ENCODE measurements at regions not wholly inside any gene's neighbourhood (a gene's known extent, or its start where the extent isn't known, plus 50 kb on each side); places are given as distances from the start of the nearest gene placed in this dataset.

DNA sequence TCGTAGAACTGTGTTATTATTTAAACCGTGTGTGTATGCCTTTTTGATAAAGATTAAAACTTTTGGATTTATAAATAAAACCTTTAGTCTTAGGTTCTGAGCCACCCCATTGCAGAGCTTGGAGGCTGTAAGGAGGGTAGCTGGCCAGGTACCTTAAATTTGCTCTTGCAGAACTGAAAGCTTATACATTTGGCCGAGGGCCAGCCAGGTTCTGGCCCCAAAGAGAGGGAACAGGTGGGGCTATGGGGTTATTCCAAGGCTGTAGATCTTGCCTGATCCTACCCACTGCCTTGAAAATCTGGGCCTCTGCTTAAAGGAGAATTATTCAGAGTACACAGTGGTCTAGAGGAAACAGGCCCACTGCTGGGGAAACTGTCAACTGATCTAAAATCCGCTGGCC lies 59.6 kb downstream of the CAMK2N1 start:
- TF ChIP-seq, protein P1, sequence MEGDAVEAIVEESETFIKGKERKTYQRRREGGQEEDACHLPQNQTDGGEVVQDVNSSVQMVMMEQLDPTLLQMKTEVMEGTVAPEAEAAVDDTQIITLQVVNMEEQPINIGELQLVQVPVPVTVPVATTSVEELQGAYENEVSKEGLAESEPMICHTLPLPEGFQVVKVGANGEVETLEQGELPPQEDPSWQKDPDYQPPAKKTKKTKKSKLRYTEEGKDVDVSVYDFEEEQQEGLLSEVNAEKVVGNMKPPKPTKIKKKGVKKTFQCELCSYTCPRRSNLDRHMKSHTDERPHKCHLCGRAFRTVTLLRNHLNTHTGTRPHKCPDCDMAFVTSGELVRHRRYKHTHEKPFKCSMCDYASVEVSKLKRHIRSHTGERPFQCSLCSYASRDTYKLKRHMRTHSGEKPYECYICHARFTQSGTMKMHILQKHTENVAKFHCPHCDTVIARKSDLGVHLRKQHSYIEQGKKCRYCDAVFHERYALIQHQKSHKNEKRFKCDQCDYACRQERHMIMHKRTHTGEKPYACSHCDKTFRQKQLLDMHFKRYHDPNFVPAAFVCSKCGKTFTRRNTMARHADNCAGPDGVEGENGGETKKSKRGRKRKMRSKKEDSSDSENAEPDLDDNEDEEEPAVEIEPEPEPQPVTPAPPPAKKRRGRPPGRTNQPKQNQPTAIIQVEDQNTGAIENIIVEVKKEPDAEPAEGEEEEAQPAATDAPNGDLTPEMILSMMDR (IDR thresholded peaks at IDR 0.05; ENCODE audit: poor library complexity), result no peak
- TF ChIP-seq EZH2phosphoT487 (IDR thresholded peaks at IDR 0.05; ENCODE audit: low read depth, severe bottlenecking, unreplicated experiment), result no peak
- TF ChIP-seq EZH2 (IDR thresholded peaks at IDR 0.05; ENCODE audit: borderline replicate concordance), result no peak
